PC-3 (cell line): ENCODE measurements at regions not wholly inside any gene's neighbourhood (a gene's known extent, or its start where the extent isn't known, plus 50 kb on each side); places are given as distances from the start of the nearest gene placed in this dataset.

ENCODE experiments used
- ATAC-seq: fragments of 200-7000 bp; cut with Tn5 transposase; 2 replicates; pipeline ENCODE4 v1.9.1; 2020; ENCODE audit warnings: mild to moderate bottlenecking, moderate library complexity
- BruUV-seq: library from RNA; stranded (reverse); fragments of 400-500 nt; replicated peaks from 2 replicates; lab custom pipeline; 2021; lab: Mats Ljungman, UMichigan
- CTCF ChIA-PET: fragments of 300-600 bp; sonication (Branson Sonifier 250); formaldehyde crosslinking; loops from one replicate; lab custom pipeline; 2022; ENCODE audit warnings: antibody characterized with exemption; lab: Charles Lee
- POLR2A ChIA-PET: fragments of 300-600 bp; sonication (Branson Sonifier 250); formaldehyde crosslinking; loops from one replicate; lab custom pipeline; 2022; ENCODE audit warnings: antibody characterized with exemption; ENCODE audit not compliant: unreplicated experiment; lab: Charles Lee
- DNase-seq: peaks from one replicate; pipeline ENCODE4 v3.0.0-alpha.2; 2015
- H2AFZ ChIP-seq: fragments of 300-600 bp; sonication (generic); 2 replicates; pipeline ENCODE4 v1.6.0; 2016; ENCODE audit warnings: antibody characterized with exemption, low read length
- H3F3A ChIP-seq: fragments of 300-600 bp; sonication (generic); one replicate; pipeline ENCODE4 v1.6.0; 2017; ENCODE audit warnings: antibody characterized with exemption, low read length, control low read depth, mild to moderate bottlenecking; ENCODE audit not compliant: unreplicated experiment
- H3K27ac ChIP-seq: fragments of 300-600 bp; sonication (generic); 2 replicates; pipeline ENCODE4 v1.5.1; 2016; ENCODE audit warnings: mild to moderate bottlenecking, low read length
- H3K27me3 ChIP-seq: fragments of 300-600 bp; sonication (generic); 2 replicates; pipeline ENCODE4 v1.6.1; 2016; ENCODE audit warnings: low read length, mixed read lengths
- H3K36me3 ChIP-seq: fragments of 300-600 bp; sonication (generic); 2 replicates; pipeline ENCODE4 v1.6.1; 2016; ENCODE audit warnings: low read depth, mixed run types, low read length, mixed read lengths
- H3K4me1 ChIP-seq: fragments of 300-600 bp; sonication (generic); 2 replicates; pipeline ENCODE4 v1.5.1; 2016; ENCODE audit warnings: low read length; ENCODE audit not compliant: insufficient read depth
- H3K4me2 ChIP-seq: fragments of 300-600 bp; sonication (generic); 2 replicates; pipeline ENCODE4 v1.6.0; 2016; ENCODE audit warnings: low read length
- H3K4me3 ChIP-seq: fragments of 300-600 bp; sonication (generic); 2 replicates; pipeline ENCODE4 v1.5.1; 2016; ENCODE audit warnings: mild to moderate bottlenecking, low read length, mixed read lengths
- H3K79me2 ChIP-seq: fragments of 300-600 bp; sonication (generic); 2 replicates; pipeline ENCODE4 v1.6.1; 2017; ENCODE audit warnings: low read length, mixed read lengths
- H3K9ac ChIP-seq: fragments of 300-600 bp; sonication (generic); 2 replicates; pipeline ENCODE4 v1.6.0; 2016; ENCODE audit warnings: mild to moderate bottlenecking, low read length
- H3K9me2 ChIP-seq: fragments of 300-600 bp; sonication (generic); replicated peaks from 2 replicates; pipeline ENCODE4 v1.6.1; 2016; ENCODE audit warnings: mixed run types, low read length, mixed read lengths
- H3K9me3 ChIP-seq: fragments of 300-600 bp; sonication (generic); 2 replicates; pipeline ENCODE4 v1.6.1; 2016; ENCODE audit warnings: low read length, mixed read lengths
- H4K20me1 ChIP-seq: fragments of 300-600 bp; sonication (generic); 2 replicates; pipeline ENCODE4 v1.6.1; 2016; ENCODE audit warnings: low read length, mixed read lengths
- EZH2 ChIP-seq: fragments of 300-600 bp; sonication (generic); IDR thresholded peaks from one replicate; pipeline ENCODE4 v1.6.1; 2017; ENCODE audit warnings: antibody characterized with exemption, mild to moderate bottlenecking, low read length; ENCODE audit not compliant: unreplicated experiment
- EZH2phosphoT487 ChIP-seq: fragments of 300-600 bp; sonication (generic); IDR thresholded peaks from 2 replicates; pipeline ENCODE4 v1.6.1; 2018; ENCODE audit warnings: mild to moderate bottlenecking, antibody characterized with exemption, low read length, borderline replicate concordance
- intact Hi-C: fragments of 100-400 bp; cut with micrococcal nuclease; formaldehyde crosslinking; loops from 2 replicates; pipeline ENCODE4 v1.9.0; 2023
- TF ChIP-seq, protein P1 (sequence below): fragments of 300-600 bp; sonication (generic); conservative IDR thresholded peaks from 2 replicates; pipeline ENCODE4 v1.5.1; 2017; ENCODE audit warnings: antibody characterized with exemption, low read depth, mild to moderate bottlenecking, low read length

DNA sequence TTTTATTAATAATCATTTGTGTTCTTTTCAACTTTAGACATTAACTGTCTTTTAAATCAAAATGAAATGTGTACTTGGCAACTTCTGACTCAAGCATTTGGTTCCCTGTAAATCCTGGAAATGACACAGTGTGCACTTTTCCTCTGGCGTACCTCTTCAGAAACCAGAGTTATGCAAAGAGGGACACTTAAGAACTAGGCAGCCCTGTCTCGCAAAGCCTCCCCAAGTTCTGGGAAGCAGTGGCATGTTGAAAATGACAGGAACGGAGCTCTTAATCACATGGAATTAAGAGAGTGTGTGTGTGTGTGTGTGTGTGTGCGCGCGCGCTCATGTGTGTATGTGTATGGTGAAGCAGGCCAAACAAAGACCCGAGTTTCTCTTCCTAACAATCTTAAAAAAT is 707.4 kb downstream of the MECOM start:
- Histone ChIP-seq H4K20me1 (no peaks in the 10 kb centered on the region), H3K27ac (no peak overlapping the region), H2AFZ (no peak overlapping the region), H3K9ac (no peak overlapping the region), H3K4me2 (no peak overlapping the region), H3K27me3 (no peaks in the 10 kb centered on the region), H3K9me2 (no peaks in the 10 kb centered on the region), H3K9me3 (no peaks in the 10 kb centered on the region), H3K36me3 (no peaks in the 10 kb centered on the region), H3K4me3 (no peak overlapping the region), H3F3A (no peaks in the 10 kb centered on the region), H3K79me2 (no peaks in the 10 kb centered on the region), H3K4me1 (peaks cover 20% of the 10 kb centered on the region)
- BruUV-seq: no TSS peak
- TF ChIP-seq EZH2phosphoT487 (no peak), EZH2 (no peak)
- TF ChIP-seq, protein P1, sequence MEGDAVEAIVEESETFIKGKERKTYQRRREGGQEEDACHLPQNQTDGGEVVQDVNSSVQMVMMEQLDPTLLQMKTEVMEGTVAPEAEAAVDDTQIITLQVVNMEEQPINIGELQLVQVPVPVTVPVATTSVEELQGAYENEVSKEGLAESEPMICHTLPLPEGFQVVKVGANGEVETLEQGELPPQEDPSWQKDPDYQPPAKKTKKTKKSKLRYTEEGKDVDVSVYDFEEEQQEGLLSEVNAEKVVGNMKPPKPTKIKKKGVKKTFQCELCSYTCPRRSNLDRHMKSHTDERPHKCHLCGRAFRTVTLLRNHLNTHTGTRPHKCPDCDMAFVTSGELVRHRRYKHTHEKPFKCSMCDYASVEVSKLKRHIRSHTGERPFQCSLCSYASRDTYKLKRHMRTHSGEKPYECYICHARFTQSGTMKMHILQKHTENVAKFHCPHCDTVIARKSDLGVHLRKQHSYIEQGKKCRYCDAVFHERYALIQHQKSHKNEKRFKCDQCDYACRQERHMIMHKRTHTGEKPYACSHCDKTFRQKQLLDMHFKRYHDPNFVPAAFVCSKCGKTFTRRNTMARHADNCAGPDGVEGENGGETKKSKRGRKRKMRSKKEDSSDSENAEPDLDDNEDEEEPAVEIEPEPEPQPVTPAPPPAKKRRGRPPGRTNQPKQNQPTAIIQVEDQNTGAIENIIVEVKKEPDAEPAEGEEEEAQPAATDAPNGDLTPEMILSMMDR: no peak
- ATAC-seq (no peak), DNase-seq (no peak)
- POLR2A ChIA-PET: no interaction called here
- intact Hi-C loops: loop anchor here (10.0 kb wide), 1 partner anchor 709 kb away; the partner anchor contains the start of gene MECOM
- CTCF ChIA-PET: no interaction called here

DNA sequence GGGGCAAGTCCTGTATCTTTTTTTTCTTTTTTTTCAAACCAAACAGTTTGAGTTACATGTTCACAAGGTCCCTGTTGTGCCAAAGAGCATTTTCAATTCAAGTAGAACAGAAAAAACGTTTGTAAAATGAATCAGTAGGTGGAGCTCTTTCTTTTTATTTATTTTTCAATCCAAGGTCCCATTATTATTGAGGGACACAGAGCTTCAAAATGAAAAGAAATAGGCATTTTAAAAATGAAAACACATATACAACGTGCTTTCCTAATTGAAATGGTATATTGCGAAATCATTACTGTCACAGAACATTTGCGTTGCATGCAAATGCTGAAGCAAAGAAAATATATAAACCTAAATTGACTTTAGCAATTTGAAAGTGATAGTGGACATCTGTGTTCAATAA is 711.0 kb downstream of the MECOM start:
- Histone ChIP-seq H4K20me1 (no peaks in the 10 kb centered on the region), H3K27ac (peak overlapping the region; percentile 89), H3K9ac (peak overlapping the region; percentile 46), H3K4me1 (peaks cover 34% of the 10 kb centered on the region), H2AFZ (peak overlapping the region; percentile 39), H3K4me2 (peak overlapping the region; percentile 68), H3K9me3 (no peaks in the 10 kb centered on the region), H3K79me2 (no peaks in the 10 kb centered on the region), H3K9me2 (no peaks in the 10 kb centered on the region), H3K36me3 (no peaks in the 10 kb centered on the region), H3F3A (no peaks in the 10 kb centered on the region), H3K27me3 (no peaks in the 10 kb centered on the region), H3K4me3 (no peak overlapping the region)
- BruUV-seq: no TSS peak
- ChIA-PET CTCF (interaction anchor here (0.5 to 1.1 kb wide), 9 partner anchors 10 to 1045 kb away, joined by 3 to 11 read pairs (median 3); no protein-coding TSS in a partner anchor), POLR2A (no interaction called here)
- intact Hi-C loops: loop anchor here (1.0 to 10.0 kb wide), 7 partner anchors 75 to 712 kb away; partner anchors contain the start of gene MECOM
- ATAC-seq (peak; percentile 47), DNase-seq (peak; percentile 73)
- TF ChIP-seq EZH2phosphoT487 (no peak), EZH2 (no peak)
- TF ChIP-seq, protein P1: peak; percentile 73

DNA sequence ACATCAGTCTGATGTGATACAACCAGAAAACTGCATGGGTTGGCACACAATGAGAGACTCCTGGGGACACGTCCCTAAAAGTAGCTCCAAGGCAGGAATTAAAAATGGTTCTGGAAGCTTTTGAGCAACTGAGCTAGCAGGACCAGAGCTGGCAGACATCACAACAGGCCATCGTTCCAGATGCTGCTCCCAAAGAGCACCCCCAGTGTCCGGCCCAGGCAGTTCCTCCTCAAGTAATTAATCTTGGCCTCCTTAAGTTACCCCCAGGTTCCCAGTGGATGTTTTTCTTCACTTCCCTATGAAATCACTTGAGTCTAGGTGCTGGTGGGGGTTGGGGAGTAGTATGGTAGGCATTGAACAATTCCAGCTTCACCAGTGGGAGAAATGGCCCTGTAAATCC is 711.6 kb downstream of the MECOM start:
- Histone ChIP-seq H3K27me3 (no peaks in the 10 kb centered on the region), H3K4me2 (peak overlapping the region; percentile 68), H3K9me2 (no peaks in the 10 kb centered on the region), H3K79me2 (no peaks in the 10 kb centered on the region), H3F3A (no peaks in the 10 kb centered on the region), H3K4me1 (peaks cover 34% of the 10 kb centered on the region), H3K36me3 (no peaks in the 10 kb centered on the region), H4K20me1 (no peaks in the 10 kb centered on the region), H3K27ac (peak overlapping the region; percentile 89), H3K4me3 (0 out of 2 replicates have a peak overlapping the region, but pooled peaks have one; percentile 12), H3K9ac (peak overlapping the region; percentile 46), H2AFZ (peak overlapping the region; percentile 18; the same call in 1 of the 2 replicates), H3K9me3 (no peaks in the 10 kb centered on the region)
- ATAC-seq: peak; percentile 6
- DNase-seq: no peak
- intact Hi-C loops: loop anchor here (1.0 to 10.0 kb wide), 7 partner anchors 75 to 713 kb away; partner anchors contain the start of gene MECOM
- CTCF ChIA-PET: interaction anchor here (0.5 to 1.2 kb wide), 7 partner anchors 13 to 741 kb away, joined by 3 to 11 read pairs (median 4); no protein-coding TSS in a partner anchor
- TF ChIP-seq EZH2phosphoT487 (no peak), EZH2 (no peak)
- TF ChIP-seq, protein P1: no peak
- POLR2A ChIA-PET: interaction anchor here (0.5 kb wide), 1 partner anchor 87 kb away, joined by 7 read pairs; no protein-coding TSS in a partner anchor
- no TSS peak for BruUV-seq
